Gastrocnemius medialis (tissue), 4 donors: ENCODE measurements at regions not wholly inside any gene's neighbourhood (a gene's known extent, or its start where the extent isn't known, plus 50 kb on each side); places are given as distances from the start of the nearest gene placed in this dataset.

Source experiments
- CTCF ChIP-seq, 5 experiments: fragments of 450-650 bp in 3 of 5; fragments of 200-600 bp in 2 of 5; sonication (generic) in 2 of 5; IDR thresholded peaks in 4 of 5; conservative IDR thresholded peaks in 1 of 5; 1 replicate in 4 of 5; 2 replicates in 1 of 5; pipeline ENCODE4 v1.5.1; 2016 to 2019; ENCODE audit warnings: antibody characterized with exemption in 5 of 5, mild to moderate bottlenecking in 3 of 5, moderate library complexity in 3 of 5
- POLR2A ChIP-seq, 2 donors: fragments of 450-650 bp; IDR thresholded peaks; one replicate each; pipeline ENCODE4 v1.6.1; 2017; ENCODE audit warnings: antibody characterized with exemption in 2 of 2, mild to moderate bottlenecking in 2 of 2, moderate library complexity in 2 of 2

- TF ChIP-seq CTCF (IDR thresholded peaks at IDR 0.05 in 4 of 5, conservative IDR thresholded peaks at IDR 0.05 in 1 of 5) = no peak
- no peak for TF ChIP-seq POLR2A (IDR thresholded peaks at IDR 0.05)
These were observed 364.1 kb downstream of the BRINP1 start for GRCh38 chr9:119005162-119005561.
